ENCODE measurements at regions not wholly inside any gene's neighbourhood (a gene's known extent, or its start where the extent isn't known, plus 50 kb on each side); places are given as distances from the start of the nearest gene placed in this dataset.

DNA sequence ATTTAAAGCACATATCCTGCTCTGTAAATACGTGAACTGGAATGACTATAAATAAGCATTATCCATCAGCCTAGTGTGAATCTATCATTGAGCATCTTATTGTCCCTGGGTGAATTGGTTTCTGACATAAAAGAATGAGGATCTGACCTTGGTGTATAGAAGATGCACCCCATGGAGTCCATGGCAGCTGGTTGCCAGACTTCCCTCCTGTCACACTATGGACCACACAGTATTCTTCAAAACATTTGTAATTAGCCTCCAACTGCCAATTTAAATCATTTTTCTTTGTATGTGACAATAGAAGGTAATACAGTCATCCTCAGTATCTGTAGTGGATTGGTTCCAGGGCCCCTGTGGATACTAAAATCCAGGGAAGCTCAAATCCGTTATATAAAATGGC is 238.1 kb upstream of the ZWINT start:
- TF ChIP-seq POLR2AphosphoS5 (IDR thresholded peaks at IDR 0.05) (no peak), POLR2A (IDR thresholded peaks at IDR 0.05) (no peak), EP300 (IDR thresholded peaks at IDR 0.05) (no peak), CTCF (IDR thresholded peaks at IDR 0.05) (no peak)
- no peak overlapping the region for H3K27ac ChIP-seq
- WGBS, 2 donors: 61 to 84% methylated on average over 2 of the region's 2 CpGs

DNA sequence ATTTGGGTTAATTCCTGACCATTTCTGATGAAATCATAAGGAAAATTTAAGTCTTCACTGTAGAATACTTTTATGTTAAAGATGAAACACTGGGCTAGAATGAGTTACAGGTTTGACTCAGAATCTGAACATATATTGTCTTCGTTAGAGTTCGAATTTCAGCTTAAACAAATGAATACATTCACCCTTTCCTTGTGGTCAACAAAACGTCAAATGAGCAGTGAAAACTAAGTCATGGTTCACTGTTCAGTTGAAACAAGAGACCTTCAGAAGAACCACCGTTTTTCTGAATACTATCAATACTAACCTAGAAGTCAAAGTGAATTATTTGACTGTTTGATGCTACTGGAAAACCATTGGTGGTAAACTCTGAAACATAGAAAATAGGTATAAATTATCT is 235.2 kb upstream of the ZWINT start:
- intact Hi-C loops (cut with DNase I): no loop called here
- no peaks in the 10 kb centered on the region for H3K27me3 ChIP-seq
- DNase-seq: no peak
- no peaks in the 10 kb centered on the region for H3K4me1 ChIP-seq
- H3K36me3 ChIP-seq: no peaks in the 10 kb centered on the region
- WGBS, 2 donors: 47 to 69% methylated on average over 4 of the region's 4 CpGs
- H3K4me3 ChIP-seq: no peak overlapping the region
- H3K9me3 ChIP-seq: no peaks in the 10 kb centered on the region
- no peak overlapping the region for H3K27ac ChIP-seq
- TF ChIP-seq POLR2AphosphoS5 (IDR thresholded peaks at IDR 0.05) (no peak), EP300 (IDR thresholded peaks at IDR 0.05) (no peak), POLR2A (IDR thresholded peaks at IDR 0.05) (no peak), CTCF (IDR thresholded peaks at IDR 0.05) (no peak)

More for the DNA sequence above, 238.1 kb upstream of the ZWINT start:
- Histone ChIP-seq H3K36me3 (no peaks in the 10 kb centered on the region), H3K27me3 (no peaks in the 10 kb centered on the region), H3K4me3 (no peak overlapping the region), H3K9me3 (no peaks in the 10 kb centered on the region), H3K4me1 (no peaks in the 10 kb centered on the region)
- no peak for DNase-seq
- intact Hi-C loops (cut with DNase I): no loop called here

- intact Hi-C loops (cut with DNase I): no loop called here
- H3K4me3 ChIP-seq: no peak overlapping the region
- 51 to 80% methylated on average over 1 of the region's 1 CpG for WGBS, 2 donors
- H3K9me3 ChIP-seq: no peaks in the 10 kb centered on the region
- H3K4me1 ChIP-seq: no peaks in the 10 kb centered on the region
- H3K36me3 ChIP-seq: no peaks in the 10 kb centered on the region
- no peak for DNase-seq
- H3K27ac ChIP-seq: no peak overlapping the region
- TF ChIP-seq CTCF (IDR thresholded peaks at IDR 0.05): no peak
- no peaks in the 10 kb centered on the region for H3K27me3 ChIP-seq
Measured at GRCh38 chr10:56593120-56593519, 232.1 kb upstream of the ZWINT start.

DNA sequence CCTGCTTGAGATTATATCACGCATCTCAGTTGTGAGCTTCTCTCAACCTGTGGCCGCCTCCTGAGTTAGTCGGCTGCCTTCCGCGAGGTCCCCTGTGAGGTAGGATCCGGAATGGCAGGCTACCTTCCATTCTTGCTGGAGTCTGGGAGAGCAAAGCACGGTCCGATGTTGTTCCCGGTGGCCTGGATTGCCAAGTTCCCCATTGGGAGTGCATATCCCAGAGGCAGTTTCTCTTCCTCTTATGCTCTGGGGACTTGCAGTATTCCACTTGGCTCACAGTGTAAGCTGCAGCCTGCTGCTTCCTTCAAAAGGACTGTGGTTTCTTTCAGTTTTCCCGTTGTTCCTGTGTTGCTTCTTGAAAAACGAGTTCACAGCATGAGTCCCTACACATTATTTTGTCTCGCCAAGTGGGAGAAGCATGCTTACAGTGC is 225.4 kb upstream of the ZWINT start:
- intact Hi-C loops (cut with DNase I): no loop called here
- no peak for TF ChIP-seq EP300 (IDR thresholded peaks at IDR 0.05)
- Histone ChIP-seq H3K9me3 (no peaks in the 10 kb centered on the region), H3K4me3 (no peak overlapping the region), H3K4me1 (no peaks in the 10 kb centered on the region), H3K27ac (no peak overlapping the region), H3K27me3 (no peaks in the 10 kb centered on the region), H3K36me3 (no peaks in the 10 kb centered on the region)
- 71 to 76% methylated on average over 12 of the region's 12 CpGs for WGBS, 2 donors
- no peak for DNase-seq

DNA sequence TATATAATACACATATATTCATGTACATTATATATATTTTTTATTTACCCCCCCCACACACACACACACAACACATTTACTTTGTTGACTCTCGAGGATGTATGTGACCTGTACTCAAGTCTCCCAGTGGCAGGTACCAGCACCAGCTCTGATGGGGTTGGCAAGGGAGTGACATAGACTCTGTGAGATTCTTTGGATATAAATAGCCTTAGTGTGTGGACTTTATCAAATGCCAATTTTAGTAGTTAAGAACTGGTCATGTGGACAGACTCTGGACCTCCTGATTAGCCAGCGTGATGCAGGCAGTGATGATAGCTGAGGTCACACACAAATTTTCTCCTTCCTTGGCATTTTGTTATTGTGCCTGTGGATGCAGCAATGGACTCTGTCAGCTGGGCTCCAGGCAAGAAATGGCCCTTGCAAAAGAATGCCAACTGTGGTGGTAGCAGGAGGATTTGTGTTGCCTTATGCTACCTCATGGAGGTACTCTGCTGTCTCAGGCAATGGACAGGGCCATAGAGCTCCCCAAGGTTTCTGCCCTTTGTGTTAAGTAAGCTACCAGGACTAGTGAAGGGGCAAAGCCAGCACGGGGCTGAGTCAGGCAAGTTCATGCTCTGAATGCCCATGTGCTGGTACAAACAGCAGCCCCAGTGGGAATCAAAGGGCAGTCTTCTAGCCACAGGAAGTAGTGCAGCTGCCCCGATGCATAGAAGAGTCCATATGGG is 224.6 kb upstream of the ZWINT start:
- no peak overlapping the region for H3K27ac ChIP-seq
- H3K36me3 ChIP-seq: no peaks in the 10 kb centered on the region
- intact Hi-C loops (cut with DNase I): no loop called here
- H3K9me3 ChIP-seq: no peaks in the 10 kb centered on the region
- TF ChIP-seq CTCF (IDR thresholded peaks at IDR 0.05): no peak
- TF ChIP-seq EP300 (IDR thresholded peaks at IDR 0.05): no peak
- TF ChIP-seq POLR2AphosphoS5 (IDR thresholded peaks at IDR 0.05): no peak
- TF ChIP-seq POLR2A (IDR thresholded peaks at IDR 0.05): no peak
- no peaks in the 10 kb centered on the region for H3K27me3 ChIP-seq
- H3K4me1 ChIP-seq: no peaks in the 10 kb centered on the region
- 78 to 86% methylated on average over 4 of the region's 4 CpGs for WGBS, 2 donors
- H3K4me3 ChIP-seq: no peak overlapping the region
- no peak for DNase-seq

Measured in sigmoid colon (tissue), 6 donors.